Stomach (tissue), 8 donors: ENCODE measurements at regions not wholly inside any gene's neighbourhood (a gene's known extent, or its start where the extent isn't known, plus 50 kb on each side); places are given as distances from the start of the nearest gene placed in this dataset.

Experiments
- DNase-seq, 2 donors: peaks; one replicate each; pipeline versions ENCODE4 v3.0.0 to v3.0.0-alpha.2; 2013 to 2019
- H3K27ac ChIP-seq, 5 donors: fragments of 200-600 bp in 4 of 5; sonication (generic) in 4 of 5; one replicate each; pipeline ENCODE4 v1.5.1; 2013 to 2019; ENCODE audit warnings: mild to moderate bottlenecking in 1 of 5, moderate library complexity in 1 of 5
- H3K27me3 ChIP-seq, 3 donors: fragments of 200-600 bp; sonication (generic); one replicate each; pipeline ENCODE4 v1.5.1; 2017 to 2019; ENCODE audit warnings: mixed run types in 1 of 3
- H3K36me3 ChIP-seq, 4 donors: fragments of 200-600 bp; sonication (generic); 1 replicate in 3 of 4; 2 replicates in 1 of 4; pipeline ENCODE4 v1.5.1; 2016 to 2019
- H3K4me1 ChIP-seq, 4 donors: fragments of 200-600 bp; sonication (generic); one replicate each; pipeline ENCODE4 v1.5.1; 2016 to 2019
- H3K4me3 ChIP-seq, 4 donors: fragments of 200-600 bp; sonication (generic) in 3 of 4; one replicate each; pipeline ENCODE4 v1.5.1; 2016 to 2019; ENCODE audit warnings: mild to moderate bottlenecking in 1 of 4
- H3K9me3 ChIP-seq, 4 donors: fragments of 200-600 bp; sonication (generic); one replicate each; pipeline ENCODE4 v1.5.1; 2016 to 2019
- EP300 ChIP-seq: sonication (generic); formaldehyde crosslinking; IDR thresholded peaks from one replicate; pipeline ENCODE4 v1.6.1; 2017; ENCODE audit warnings: antibody characterized with exemption
- POLR2A ChIP-seq, 4 donors: fragments of 450-650 bp; IDR thresholded peaks; one replicate each; pipeline ENCODE4 v1.6.1; 2016; ENCODE audit warnings: antibody characterized with exemption in 4 of 4, control low read depth in 2 of 4, mild to moderate bottlenecking in 1 of 4, moderate library complexity in 1 of 4
- POLR2AphosphoS5 ChIP-seq, 3 donors: sonication (generic); formaldehyde crosslinking; IDR thresholded peaks; one replicate each; pipeline ENCODE4 v1.6.1; 2016; ENCODE audit warnings: antibody characterized with exemption in 3 of 3
- WGBS, 5 donors: extraction: QIAGEN DNeasy Blood & Tissue Kit in 3 of 5; methylation state at CpG; one replicate each; pipeline versions ENCODE4 v1.1.5 to v1.1.7; 2013 to 2018; 5-methylcytosine and 5-hydroxymethylcytosine counted together
- intact Hi-C: fragments of 100-400 bp; cut with DNase I; formaldehyde crosslinking; loops from one replicate; pipeline ENCODE4 v1.15.1; 2023; ENCODE audit warnings: low total_unique reads
- TF ChIP-seq, protein P1 (sequence below), 7 experiments: fragments of 450-650 bp in 4 of 7; fragments of 200-600 bp in 3 of 7; sonication (generic) in 3 of 7; IDR thresholded peaks; one replicate each; pipeline ENCODE4 v1.5.1; 2016 to 2019; ENCODE audit warnings: antibody characterized with exemption in 7 of 7, control low read depth in 2 of 7, mild to moderate bottlenecking in 1 of 7
- donor health status: healthy with polysubstance abuse.
- donor health status: Bipolar disorder and iron deficiency.
- donor health status: healthy.

DNA sequence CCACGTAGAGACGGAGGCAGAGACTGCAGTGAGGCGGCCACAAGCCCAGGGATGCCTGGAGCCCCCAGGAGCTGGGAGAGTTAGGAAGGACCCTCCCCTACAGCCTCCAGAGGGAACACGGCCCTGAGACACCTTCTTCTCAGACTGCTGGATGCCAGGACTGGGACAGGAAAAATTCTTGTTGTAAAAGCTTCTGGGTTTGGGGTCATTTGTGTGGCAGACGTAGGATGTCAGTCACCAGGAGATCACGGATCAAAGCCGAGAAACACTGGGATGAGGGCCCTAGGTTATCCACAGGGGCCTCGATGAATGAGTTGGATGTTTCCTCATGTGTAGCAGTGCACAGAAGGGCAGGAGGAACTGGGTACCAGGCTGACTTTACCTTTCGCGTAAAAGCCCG is 163.7 kb downstream of the SHOX start:
- Histone ChIP-seq H3K4me3 (no peak overlapping the region), H3K27ac (no peak overlapping the region), H3K4me1 (no peaks in the 10 kb centered on the region), H3K9me3 (peaks cover 0 to 47% (median 32%) of the 10 kb centered on the region in 4 donors), H3K27me3 (peaks cover 0 to 38% (median 10%) of the 10 kb centered on the region in 3 donors), H3K36me3 (no peaks in the 10 kb centered on the region)
- no peak for DNase-seq
- 80 to 88% (median 86%) methylated on average over 11 of the region's 11 CpGs for WGBS, 5 donors
- TF ChIP-seq, protein P1, sequence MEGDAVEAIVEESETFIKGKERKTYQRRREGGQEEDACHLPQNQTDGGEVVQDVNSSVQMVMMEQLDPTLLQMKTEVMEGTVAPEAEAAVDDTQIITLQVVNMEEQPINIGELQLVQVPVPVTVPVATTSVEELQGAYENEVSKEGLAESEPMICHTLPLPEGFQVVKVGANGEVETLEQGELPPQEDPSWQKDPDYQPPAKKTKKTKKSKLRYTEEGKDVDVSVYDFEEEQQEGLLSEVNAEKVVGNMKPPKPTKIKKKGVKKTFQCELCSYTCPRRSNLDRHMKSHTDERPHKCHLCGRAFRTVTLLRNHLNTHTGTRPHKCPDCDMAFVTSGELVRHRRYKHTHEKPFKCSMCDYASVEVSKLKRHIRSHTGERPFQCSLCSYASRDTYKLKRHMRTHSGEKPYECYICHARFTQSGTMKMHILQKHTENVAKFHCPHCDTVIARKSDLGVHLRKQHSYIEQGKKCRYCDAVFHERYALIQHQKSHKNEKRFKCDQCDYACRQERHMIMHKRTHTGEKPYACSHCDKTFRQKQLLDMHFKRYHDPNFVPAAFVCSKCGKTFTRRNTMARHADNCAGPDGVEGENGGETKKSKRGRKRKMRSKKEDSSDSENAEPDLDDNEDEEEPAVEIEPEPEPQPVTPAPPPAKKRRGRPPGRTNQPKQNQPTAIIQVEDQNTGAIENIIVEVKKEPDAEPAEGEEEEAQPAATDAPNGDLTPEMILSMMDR (IDR thresholded peaks at IDR 0.05): no peak
- TF ChIP-seq EP300 (no peak), POLR2AphosphoS5 (IDR thresholded peaks at IDR 0.05) (no peak), POLR2A (IDR thresholded peaks at IDR 0.05) (no peak)
- intact Hi-C loops: no loop called here

DNA sequence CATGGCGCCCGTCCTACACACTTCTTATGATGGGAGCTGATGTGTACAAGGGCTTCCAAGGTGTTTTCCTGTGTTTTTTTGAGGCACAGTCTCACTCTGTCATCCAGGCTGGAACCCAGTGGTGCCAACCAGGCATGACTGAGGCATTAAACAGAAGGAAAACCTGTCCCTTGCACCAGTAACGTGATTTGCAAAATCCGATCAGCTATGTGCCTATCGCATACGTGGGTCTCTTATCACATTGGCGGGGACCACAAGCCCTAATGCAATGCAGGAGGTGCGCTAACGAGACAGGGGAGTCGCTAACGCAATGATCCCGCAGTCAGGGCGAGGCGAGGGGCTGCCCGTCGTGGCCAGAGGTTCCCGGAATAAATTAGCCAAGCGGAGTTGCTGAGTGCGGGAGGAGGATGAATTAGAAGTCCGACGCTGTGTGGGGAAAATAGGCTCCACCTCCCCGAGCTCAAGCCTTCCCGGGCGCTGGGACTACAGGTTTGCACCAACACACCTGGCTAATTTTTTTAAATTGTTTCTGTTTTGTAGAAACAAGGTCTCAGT is 162.7 kb downstream of the SHOX start:
- DNase-seq: no peak
- Histone ChIP-seq H3K4me3 (no peak overlapping the region), H3K36me3 (no peaks in the 10 kb centered on the region), H3K9me3 (peaks cover 0 to 51% (median 30%) of the 10 kb centered on the region in 4 donors), H3K27ac (no peak overlapping the region), H3K4me1 (no peaks in the 10 kb centered on the region), H3K27me3 (peaks cover 0 to 48% (median 10%) of the 10 kb centered on the region in 3 donors)
- WGBS, 5 donors: 66 to 73% (median 70%) methylated on average over 24 of the region's 24 CpGs
- intact Hi-C loops: no loop called here
- TF ChIP-seq, protein P1 (IDR thresholded peaks at IDR 0.05): no peak
- TF ChIP-seq EP300: no peak
- no peak for TF ChIP-seq POLR2AphosphoS5 (IDR thresholded peaks at IDR 0.05)
- TF ChIP-seq POLR2A (IDR thresholded peaks at IDR 0.05): no peak

DNA sequence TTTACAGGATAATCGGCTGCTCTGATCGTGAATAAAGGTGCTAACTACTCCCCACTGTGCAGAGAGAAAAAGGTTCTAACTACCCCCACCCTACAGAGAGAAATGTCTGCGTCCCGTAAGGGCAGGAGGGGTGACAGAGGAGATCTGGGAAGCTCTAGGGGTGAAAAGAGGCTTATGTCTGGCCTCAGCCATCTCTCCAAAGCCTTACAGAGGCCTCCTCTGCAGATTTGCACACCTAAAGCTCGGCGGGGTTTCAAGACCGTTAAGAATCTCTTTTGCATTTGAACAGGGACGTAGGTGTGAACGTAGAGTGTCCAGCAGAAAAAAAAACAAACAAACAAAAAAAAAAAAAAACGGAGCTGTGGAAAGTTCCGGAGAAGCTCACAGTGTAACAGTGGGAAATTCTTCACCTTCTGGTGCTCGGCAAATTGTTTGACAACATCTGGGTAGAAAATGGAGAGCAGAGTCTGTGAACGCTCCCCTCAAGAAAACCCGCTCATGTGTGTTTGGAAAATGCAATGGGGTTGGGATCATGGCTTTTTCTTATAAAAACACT is 161.0 kb downstream of the SHOX start:
- Histone ChIP-seq H3K4me3 (no peak overlapping the region), H3K27ac (no peak overlapping the region), H3K27me3 (peaks cover 0 to 50% (median 10%) of the 10 kb centered on the region in 3 donors), H3K4me1 (no peaks in the 10 kb centered on the region), H3K9me3 (peaks cover 0 to 54% (median 32%) of the 10 kb centered on the region in 4 donors), H3K36me3 (no peaks in the 10 kb centered on the region)
- intact Hi-C loops: no loop called here
- TF ChIP-seq POLR2AphosphoS5 (IDR thresholded peaks at IDR 0.05) (no peak), POLR2A (IDR thresholded peaks at IDR 0.05) (no peak), EP300 (no peak)
- TF ChIP-seq, protein P1 (IDR thresholded peaks at IDR 0.05): no peak
- no peak for DNase-seq
- WGBS, 5 donors: 18 to 25% (median 19%) methylated on average over 14 of the region's 14 CpGs

DNA sequence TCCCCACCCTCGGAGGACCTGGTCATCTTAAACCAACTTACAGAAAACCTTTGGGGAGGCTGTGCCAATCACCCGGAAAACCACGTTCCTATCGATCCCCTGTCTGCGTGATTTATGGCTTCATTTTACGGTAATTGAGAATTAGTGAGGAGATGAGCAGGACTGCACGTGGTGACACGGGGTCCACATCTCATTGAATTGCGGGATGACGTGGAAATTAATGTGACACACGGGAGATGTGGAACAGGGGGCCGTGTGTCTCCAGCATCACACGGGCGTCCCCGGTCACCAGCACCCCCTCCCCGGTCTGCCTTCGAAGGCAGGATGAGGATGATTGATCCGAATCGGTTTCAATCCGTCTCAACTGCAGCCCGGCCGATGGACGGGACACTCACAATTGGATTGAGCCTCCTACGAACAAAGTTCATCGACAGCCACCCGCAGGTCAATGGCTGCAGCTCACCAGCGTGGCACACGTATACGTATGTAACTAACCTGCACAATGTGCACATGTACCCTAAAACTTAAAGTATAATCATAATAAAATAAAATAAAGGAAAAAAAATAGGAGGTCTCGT is 160.3 kb downstream of the SHOX start:
- intact Hi-C loops: no loop called here
- Histone ChIP-seq H3K27ac (no peak overlapping the region), H3K4me1 (no peaks in the 10 kb centered on the region), H3K36me3 (no peaks in the 10 kb centered on the region), H3K27me3 (peaks cover 0 to 54% (median 10%) of the 10 kb centered on the region in 3 donors), H3K4me3 (no peak overlapping the region), H3K9me3 (peaks cover 0 to 57% (median 32%) of the 10 kb centered on the region in 4 donors)
- no peak for DNase-seq
- 16 to 23% (median 22%) methylated on average over 29 to 30 of the region's 30 CpGs for WGBS, 5 donors
- TF ChIP-seq EP300: no peak
- TF ChIP-seq, protein P1 (IDR thresholded peaks at IDR 0.05): no peak
- TF ChIP-seq POLR2AphosphoS5 (IDR thresholded peaks at IDR 0.05): no peak
- TF ChIP-seq POLR2A (IDR thresholded peaks at IDR 0.05): no peak
